DMS 273 (cell line): ENCODE measurements at regions not wholly inside any gene's neighbourhood (a gene's known extent, or its start where the extent isn't known, plus 50 kb on each side); places are given as distances from the start of the nearest gene placed in this dataset.
A peak's percentile ranks its signal among the peaks of the same experiment; 100 is the strongest.

ENCODE experiments used
- DNase-seq: peaks from one replicate; lab custom pipeline; 2025; ENCODE audit not compliant: unreplicated experiment; lab: John Stamatoyannopoulos, UW

DNA sequence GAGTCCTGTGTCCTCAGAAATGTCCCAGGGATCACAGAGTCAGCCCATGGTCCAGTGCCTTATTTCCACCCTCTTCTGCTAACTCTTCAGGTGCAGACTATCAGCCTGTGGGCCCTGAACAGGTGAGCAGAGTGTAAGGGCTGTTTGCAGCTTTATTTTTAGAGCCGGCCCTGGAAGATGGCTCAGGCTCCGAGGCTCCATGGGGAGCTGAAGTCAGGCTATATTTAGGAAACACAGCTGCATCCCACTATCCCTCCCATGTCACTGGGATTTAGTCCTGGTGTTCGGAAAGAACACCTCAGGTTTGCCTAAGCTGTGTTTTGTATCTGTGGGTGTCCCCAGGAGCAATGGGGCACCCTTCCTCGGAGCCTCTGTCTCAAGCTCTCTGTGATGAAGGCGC is 126.9 kb downstream of the RPS24 start:
- no peak for DNase-seq

DNA sequence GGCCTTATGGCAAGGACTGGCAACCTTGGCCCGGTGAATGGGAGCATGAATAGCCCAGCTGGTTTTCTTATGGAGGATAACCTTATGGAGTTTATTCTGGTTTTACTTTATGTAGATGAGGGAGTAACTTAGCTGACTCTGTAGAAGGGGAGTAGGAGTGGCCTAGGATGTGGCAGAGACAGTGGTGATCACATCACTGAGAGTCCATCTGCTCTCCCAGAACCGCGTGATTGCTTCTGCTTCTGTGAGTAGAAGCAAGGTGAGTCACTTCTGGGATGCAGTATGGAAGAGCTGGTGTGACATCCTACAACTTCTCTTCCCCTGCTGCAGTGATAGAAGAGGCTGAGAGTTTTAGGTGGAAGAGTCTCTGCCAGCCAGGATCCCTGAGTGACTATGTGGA is 129.2 kb downstream of the RPS24 start:
- DNase-seq: peak; percentile 94

DNA sequence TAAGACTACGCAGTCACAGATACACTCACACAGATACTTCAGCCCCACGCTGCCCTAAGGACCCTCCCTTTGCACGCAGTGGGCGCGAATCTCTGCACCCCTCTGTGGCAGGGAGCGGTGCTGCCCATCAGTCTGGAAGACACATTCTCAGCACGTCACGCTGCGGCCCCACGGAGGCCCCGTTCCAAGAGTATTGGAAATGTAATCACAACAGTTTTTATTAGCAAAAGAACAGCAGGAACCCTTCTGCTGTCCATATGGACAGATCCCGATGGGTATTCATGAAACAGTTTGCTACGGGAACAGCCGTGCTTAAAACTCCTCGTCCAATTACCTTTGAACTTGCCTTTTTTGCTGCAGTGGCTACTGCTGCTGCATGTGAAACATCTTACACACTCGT is 131.0 kb downstream of the RPS24 start:
- DNase-seq: peak; percentile 93

DNA sequence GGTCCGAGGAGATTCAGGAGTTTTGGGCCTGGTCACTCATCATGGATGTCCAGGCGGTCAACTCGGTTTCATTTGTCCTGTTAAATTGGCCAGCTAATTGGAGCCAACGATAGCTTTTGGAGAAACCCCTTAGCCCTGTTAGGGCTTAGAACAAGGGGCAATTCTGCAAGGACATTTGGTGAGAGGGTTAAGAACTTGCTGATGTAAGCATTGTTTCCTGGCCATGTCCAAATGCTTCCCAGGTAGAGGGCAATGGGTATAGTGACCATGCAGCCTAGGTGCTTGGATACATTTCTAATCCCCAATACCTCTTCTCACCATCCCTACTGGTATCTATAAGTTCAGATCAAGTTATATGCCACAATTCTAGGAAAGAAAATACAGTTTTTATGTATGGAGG is 131.5 kb downstream of the RPS24 start:
- DNase-seq: no peak

DNA sequence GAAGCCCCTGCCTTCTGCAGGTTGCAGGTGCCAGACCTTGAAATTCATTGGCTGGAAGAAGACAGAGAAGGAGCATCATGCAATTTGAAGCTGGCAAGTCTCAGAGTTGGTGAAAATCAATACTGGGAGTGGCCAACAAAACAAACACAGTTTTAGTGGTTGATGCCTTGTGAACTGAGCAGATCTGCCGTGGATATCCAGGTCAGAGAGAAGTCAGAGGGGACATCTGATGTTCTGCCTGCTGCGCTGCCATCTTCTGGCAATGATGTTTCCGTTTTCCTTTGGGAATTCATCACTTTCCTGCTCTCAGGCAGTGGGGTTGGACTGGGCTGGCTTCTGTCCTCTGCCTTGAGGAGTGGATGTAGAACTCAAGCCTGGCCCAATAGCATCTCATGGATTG is 132.0 kb downstream of the RPS24 start:
- peak; percentile 70 for DNase-seq

GRCh38 chr10:78166261-78166660 is 132.6 kb downstream of the RPS24 start:
- peak; percentile 67 for DNase-seq

- no peak for DNase-seq
These were observed 135.6 kb downstream of the RPS24 start for GRCh38 chr10:78169214-78169613.

- no peak for DNase-seq
These were observed 136.4 kb downstream of the RPS24 start for GRCh38 chr10:78170026-78170475.

DNA sequence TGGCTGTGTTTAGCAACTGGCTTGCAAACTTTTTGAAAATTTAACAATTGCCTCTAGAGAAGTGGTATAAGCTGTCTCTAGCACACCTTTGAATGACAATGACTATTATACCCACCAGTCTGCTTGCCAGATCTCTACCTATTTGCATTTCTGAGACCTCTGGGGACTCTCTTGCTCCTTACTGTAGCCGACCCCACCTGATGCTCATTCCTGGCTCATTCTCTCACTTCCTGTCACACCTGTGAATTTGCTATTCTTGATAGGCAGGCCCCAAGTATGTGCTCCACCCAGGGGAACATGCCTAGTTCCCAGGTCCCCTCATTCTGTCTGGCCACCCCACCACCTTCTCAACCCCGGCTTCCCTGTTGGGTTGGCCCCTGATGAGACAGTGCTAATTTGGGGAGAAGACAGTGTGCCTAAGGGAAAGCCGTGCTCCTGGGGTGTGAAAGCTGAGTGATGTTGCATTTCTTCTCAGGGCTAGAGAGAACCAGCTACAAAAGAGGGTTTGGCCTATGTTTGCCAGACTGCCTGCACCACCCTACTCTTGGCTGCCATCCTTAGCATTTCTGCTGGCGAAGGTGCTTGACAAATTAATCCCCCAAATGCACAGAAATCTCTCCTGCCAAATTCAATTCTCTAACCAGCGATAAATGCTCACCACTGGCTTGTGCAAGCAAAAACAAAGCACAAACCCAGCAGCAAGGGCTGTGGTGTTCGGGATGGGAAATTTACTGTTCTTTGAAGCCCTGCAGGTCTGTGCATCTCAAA is 138.2 kb downstream of the RPS24 start:
- DNase-seq: no peak

GRCh38 chr10:78173360-78174015 is 139.8 kb downstream of the RPS24 start:
- no peak for DNase-seq

DNA sequence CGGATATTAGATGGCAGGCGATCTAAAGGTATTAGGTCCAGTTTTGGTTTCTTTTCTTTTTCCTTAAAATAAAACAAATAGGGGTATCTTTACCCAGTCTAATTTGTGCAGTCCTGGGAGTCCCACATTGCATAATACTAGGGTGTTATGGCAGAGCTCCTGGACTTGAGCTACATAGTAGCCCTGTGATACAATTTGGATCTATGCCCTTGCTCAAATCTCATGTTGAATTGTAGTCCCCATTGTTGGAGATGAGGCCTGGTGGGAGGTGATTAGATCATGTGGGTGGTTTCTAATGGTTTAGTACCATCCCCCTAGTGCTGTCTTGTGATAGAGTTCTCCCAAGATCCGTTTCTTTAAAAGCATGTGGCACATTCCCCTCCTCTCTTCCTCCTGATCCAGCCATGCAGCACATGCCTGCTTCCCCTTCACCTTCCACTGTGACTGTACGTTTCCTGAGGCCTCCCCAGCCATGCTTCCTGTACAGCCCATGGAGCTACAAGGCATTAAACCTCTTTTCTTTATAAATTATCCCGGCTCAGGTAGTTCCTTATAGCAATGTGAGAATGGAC is 141.9 kb downstream of the RPS24 start:
- DNase-seq: no peak

GRCh38 chr10:78176320-78177317 is 143.0 kb downstream of the RPS24 start:
- no peak for DNase-seq

DNA sequence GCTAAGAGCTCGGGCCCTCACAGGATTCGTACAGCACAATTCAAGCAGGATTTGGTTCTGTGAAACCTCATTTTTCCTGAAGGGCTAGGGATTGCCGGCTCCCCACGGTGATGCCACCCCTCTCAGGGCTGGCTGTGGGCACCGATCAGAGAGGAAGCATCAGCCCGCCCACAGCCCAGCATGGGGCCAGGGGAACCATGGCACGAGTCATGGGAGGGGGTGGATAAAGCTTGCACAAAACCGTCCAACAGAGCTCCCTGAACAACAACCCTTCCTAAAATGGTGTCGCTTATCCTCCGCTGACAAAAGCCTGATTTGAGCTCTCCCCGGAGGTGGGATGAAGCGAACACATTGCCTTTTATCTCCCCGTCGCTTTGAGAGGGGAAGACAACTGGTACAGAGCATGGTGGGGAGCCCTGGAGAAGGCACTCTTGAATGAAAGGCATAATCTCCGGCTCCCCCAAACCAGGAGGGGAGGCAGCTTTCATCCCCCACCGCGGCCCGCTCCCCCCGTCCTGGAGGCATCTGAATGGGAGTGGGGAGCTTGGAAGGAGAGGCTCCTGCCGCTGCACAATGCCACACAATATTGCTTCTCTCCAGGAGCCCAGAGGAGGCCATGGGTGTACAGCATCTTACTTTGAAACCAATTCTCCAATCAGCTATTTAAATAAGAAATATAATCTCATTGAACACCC is 144.0 kb downstream of the RPS24 start:
- DNase-seq: no peak

- no peak for DNase-seq
These were observed 144.7 kb downstream of the RPS24 start for GRCh38 chr10:78178397-78178796.

GRCh38 chr10:78178940-78179339 is 145.3 kb downstream of the RPS24 start:
- peak; percentile 23 for DNase-seq

DNA sequence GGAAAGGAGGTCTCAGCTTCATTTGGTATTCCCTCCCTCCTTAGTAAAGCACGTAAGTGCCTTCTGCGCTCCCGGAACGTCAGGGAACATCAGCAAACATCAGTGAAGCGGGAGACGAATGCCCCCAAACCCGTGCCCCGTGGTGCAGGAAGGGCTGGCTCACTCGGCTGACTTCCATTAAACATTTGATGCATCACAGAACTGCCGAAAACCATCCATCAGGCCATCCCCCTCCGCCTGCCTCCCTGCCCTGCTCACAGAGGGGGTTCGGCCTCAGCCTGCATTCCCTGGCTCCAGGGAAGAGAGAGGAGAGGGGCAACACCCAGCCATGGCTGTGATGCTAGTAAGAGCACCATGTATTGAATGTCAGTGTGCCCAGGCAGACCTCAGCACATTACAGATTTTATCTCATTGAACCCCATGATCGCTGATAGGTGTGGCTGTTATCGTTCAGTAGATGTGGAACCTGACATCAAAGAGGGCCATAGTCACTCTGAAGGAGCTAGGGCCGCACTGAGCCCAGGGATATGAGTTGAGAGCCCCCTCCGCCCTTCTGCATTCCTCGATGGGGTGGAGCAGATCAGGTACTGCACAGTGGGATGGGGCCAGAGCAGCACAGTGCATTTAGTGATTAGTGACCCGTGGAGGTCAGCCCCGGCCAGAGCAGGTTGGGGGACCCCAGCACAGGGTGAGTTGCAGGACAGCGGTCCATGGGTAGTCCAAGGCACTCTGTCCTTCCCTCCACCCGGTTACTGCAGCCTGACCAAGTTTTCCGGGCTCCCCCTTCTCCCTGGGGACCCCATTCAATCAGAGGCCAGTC is 146.4 kb downstream of the RPS24 start:
- no peak for DNase-seq

GRCh38 chr10:78181381-78182055 is 147.9 kb downstream of the RPS24 start:
- no peak for DNase-seq

DNA sequence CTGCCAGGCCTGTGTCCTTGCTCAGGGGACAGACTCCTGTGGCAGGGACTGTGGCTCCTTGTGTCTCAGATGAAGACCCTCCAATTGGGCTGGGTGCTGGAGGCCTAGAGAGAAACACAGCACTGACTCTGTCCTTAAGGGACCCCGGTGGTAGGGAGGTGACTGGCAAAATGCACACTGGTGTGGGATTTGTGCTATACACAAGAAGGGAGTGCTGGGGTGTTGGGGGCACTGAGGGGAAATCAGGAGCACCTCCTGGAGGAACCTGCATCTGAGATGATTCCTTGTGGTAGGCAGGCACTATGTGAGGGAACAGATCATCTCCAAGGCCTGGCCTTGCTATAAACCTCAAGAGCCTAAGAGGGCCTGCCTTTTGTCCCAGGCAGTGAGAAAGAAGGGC is 149.2 kb downstream of the RPS24 start:
- no peak for DNase-seq
